ENCODE measurements at regions not wholly inside any gene's neighbourhood (a gene's known extent, or its start where the extent isn't known, plus 50 kb on each side); places are given as distances from the start of the nearest gene placed in this dataset.

DNA sequence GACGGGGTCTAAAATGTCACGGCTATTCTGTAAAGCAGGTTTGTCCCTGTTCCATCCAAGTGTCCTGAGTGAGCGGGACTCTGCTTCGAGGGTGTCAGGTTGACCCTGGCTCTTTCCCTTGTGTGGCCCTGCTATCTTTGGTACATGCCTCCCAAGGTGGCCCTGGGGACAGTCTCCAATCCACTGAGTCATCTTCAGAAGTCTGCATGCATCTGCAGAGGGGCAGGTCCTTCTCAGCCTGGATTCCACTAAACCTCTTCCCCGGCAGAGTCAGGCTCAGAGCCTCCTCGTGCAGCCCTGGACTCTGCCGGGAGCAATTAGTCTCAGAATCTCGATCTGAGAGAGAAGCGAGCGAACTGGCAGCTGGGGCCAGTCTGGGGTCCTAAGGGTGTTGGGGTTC, 50.1 kb upstream of the KCNJ15 start:
- no peak for DNase-seq
